ENCODE measurements at regions not wholly inside any gene's neighbourhood (a gene's known extent, or its start where the extent isn't known, plus 50 kb on each side); places are given as distances from the start of the nearest gene placed in this dataset.

- TF ChIP-seq E2F4 (IDR thresholded peaks at IDR 0.05; ENCODE audit: low read depth, low read length) (no peak), ATF7 (IDR thresholded peaks at IDR 0.05; ENCODE audit: low read depth) (no peak), RUNX3 (IDR thresholded peaks at IDR 0.05; ENCODE audit: low read length) (no peak), SREBF2 (IDR thresholded peaks at IDR 0.05; ENCODE audit: low read length) (no peak)
Measured at GRCh38 chr15:93485438-93486327, 396.7 kb upstream of the RGMA start (continued).

- Histone ChIP-seq H4K20me1 (ENCODE audit: control insufficient read depth, insufficient read depth) (no peaks in the 10 kb centered on the region), H3K9ac (ENCODE audit: control insufficient read depth, insufficient read depth, low read length) (no peak overlapping the region), H3K27me3 (replicated peaks in 1 of 2; ENCODE audit: control insufficient read depth in 2 of 2, insufficient read depth in 2 of 2, low read length in 1 of 2) (no peaks in the 10 kb centered on the region), H3K4me1 (ENCODE audit: control insufficient read depth, insufficient read depth, low read length) (no peaks in the 10 kb centered on the region), H3K4me2 (ENCODE audit: control insufficient read depth, insufficient read depth) (no peak overlapping the region), H2AFZ (ENCODE audit: control insufficient read depth, low read depth, low read length) (no peak overlapping the region), H3K27ac (ENCODE audit: control insufficient read depth, insufficient read depth) (no peak overlapping the region), H3K79me2 (ENCODE audit: control insufficient read depth, insufficient read depth, low read length) (no peaks in the 10 kb centered on the region), H3K9me3 (replicated peaks; ENCODE audit: control insufficient read depth, insufficient read depth, low read length) (no peaks in the 10 kb centered on the region), H3K36me3 (ENCODE audit: control insufficient read depth in 2 of 2, insufficient read depth in 2 of 2, low read length in 1 of 2) (no peaks in the 10 kb centered on the region), H3K4me3 (no peak overlapping the region)
- DNase-seq (ENCODE audit: low read depth, low spot score) (no peak), ATAC-seq (no peak), FAIRE-seq (no peak)
- SMC1A ChIA-PET (ENCODE audit: uncharacterized antibody, unreplicated experiment): no interaction called here
- CTCF ChIA-PET: no interaction called here
- TF ChIP-seq ATF2 (IDR thresholded peaks at IDR 0.05; ENCODE audit: low read length): no peak
- no peak for TF ChIP-seq ZBTB33 (IDR thresholded peaks at IDR 0.05)
- TF ChIP-seq POU2F2 (IDR thresholded peaks at IDR 0.05; ENCODE audit: borderline replicate concordance, low read depth, low read length): no peak
- no peak for TF ChIP-seq ZBTB4 (CRISPR knock-in tag; IDR thresholded peaks at IDR 0.05)
- no peak for TF ChIP-seq ATF3 (IDR thresholded peaks at IDR 0.05; ENCODE audit: borderline replicate concordance, extremely low read depth, low read depth, low read length)
- TF ChIP-seq MTA2 (IDR thresholded peaks at IDR 0.05; ENCODE audit: low read depth): no peak
- RAD21 ChIA-PET (ENCODE audit: unreplicated experiment): no interaction called here
- POLR2A ChIA-PET: no interaction called here
- in situ Hi-C loops (cut with MboI) (no loop called here), intact Hi-C loops (cut with micrococcal nuclease; ENCODE audit: unreplicated experiment) (no loop called here)
- no TSS peak for BruUV-seq (replicated peaks)
- WGBS (ENCODE audit: insufficient coverage, insufficient replicate concordance, low lambda C conversion rate, missing lambda C conversion rate): 22% methylated on average over 4 of the region's 4 CpGs
Measured at GRCh38 chr15:93483923-93484322, 394.9 kb upstream of the RGMA start.

Measured in GM12878 (cell line).